ENCODE measurements at regions not wholly inside any gene's neighbourhood (a gene's known extent, or its start where the extent isn't known, plus 50 kb on each side); places are given as distances from the start of the nearest gene placed in this dataset.
"Not testable (repeated sequence)": the region's sequence is repeated elsewhere in the genome, so short reads cannot be mapped to it uniquely, and the experiment has no call there.

DNA sequence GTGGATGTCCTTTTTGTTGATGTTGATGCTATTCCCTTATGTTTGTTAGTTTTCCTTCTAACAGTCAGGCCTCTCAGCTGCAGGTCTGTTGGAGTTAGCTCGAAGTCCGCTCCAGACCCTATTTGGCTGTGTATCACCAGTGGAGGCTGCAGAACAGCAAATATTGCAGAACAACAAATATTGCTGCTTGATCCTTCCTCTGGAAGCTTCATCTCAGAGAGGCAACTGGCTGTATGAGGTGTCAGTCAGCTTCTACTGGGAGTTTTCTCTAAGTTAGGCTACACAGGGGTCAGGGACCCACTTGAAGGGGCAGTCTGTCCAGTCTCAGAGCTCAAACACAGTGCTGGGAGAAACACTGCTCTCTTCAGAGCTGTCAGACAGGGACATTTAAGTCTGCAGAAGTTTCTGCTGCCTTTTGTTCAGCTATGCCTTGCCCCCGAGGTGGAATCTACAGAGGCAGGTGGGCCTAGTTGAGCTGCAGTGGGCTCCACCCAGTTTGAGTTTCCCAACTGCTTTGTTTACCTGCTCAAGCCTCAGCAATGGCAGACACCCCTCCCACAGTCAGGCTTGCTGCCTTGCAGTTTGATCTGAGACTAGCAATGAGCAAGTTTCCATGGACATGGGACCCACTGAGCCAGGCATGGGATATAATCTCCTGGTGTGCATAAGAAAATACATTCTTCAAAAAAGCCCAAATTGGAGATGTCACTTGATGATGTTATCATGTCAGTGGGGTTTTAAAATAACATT, 99.5 kb downstream of the KDM5D start:
- DNase-seq, result no peak

DNA sequence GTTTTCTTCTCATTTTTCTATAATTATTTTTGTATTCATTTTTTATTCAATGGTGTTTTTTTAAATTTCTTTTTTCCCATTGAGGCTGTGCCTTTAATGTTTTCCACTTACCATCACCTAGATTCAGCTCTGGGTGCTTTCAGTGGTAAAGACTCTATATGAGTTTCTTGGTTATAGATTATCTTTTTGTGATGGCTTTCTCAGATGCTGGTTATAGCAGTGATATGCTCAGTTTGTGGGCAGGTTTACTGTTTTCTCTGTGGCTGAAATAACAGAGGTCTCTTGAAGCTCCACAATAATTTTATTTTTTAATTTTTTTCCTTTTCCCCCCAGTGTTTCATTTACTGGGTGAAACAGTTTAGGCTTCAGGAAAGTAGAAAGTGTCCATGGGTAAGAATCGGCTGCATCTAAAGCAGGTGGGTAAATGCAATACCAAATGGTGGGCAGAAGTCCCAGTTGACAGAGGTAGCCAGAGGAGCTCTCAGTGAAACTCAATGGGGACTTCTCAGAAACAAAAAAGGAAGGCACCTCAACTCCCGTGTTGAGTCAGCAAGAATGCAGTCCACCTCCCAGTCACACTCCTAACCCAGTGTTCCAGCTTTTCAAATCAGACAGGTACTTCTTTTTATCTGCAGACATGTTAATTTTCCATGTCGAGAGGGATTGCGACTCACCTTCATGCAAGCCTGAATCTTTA, 106.7 kb downstream of the KDM5D start:
- DNase-seq, result no peak

- DNase-seq, result no peak
Measured at GRCh38 chrY:19628926-19629325, 115.6 kb downstream of the KDM5D start.

DNA sequence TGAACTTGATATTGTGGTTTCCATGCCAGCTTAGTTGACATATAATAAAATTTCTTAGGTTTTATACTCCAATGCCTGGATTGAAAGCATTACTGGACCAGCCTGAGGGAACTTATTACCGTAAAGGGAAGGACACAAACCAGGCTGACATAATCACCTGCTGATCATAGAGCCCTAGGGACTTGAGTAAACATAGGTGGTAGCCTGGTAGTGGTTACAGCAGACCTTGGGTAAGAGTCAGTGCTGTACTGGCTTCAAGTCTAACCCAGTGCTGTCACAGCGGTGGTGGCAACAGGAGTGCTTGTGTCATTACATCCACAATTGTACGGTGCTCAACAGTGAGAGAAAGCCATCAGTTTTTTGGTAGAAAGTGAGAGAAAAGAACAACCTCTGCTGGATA, 122.1 kb downstream of the KDM5D start:
- DNase-seq, result no peak

- no peak for DNase-seq
Measured at GRCh38 chrY:19621756-19622155, 122.8 kb downstream of the KDM5D start.

GRCh38 chrY:19601113-19601512, 143.4 kb downstream of the KDM5D start:
- DNase-seq, result no peak

- DNase-seq, result peak in 1 of 2 donors; percentile 2
Measured at GRCh38 chrY:19600711-19601110, 143.8 kb downstream of the KDM5D start.

- no peak for DNase-seq
Measured at GRCh38 chrY:19590235-19590634, 154.3 kb downstream of the KDM5D start.

GRCh38 chrY:19589664-19590063, 154.9 kb downstream of the KDM5D start:
- DNase-seq, result no peak

DNA sequence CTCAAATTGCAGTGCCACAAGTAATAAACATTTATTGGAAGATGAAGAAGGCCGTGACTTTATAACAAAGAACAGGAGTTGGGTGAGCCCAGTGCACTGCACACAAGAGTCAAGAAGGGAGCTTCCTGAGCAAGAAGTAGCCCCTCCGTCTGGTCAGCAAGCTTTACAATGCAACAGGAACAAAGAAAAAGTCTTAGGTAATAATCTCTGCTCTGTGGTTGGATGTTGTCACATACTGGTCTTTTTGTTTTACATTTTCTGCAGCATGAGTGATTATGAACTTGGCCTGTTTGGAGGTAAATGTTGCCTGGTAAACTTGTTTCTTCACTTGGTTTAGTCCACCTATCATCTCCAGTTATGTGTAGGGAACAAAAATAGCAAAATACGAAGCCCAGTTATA, 157.2 kb downstream of the KDM5D start:
- peak; percentile 28 to 38 for DNase-seq

DNA sequence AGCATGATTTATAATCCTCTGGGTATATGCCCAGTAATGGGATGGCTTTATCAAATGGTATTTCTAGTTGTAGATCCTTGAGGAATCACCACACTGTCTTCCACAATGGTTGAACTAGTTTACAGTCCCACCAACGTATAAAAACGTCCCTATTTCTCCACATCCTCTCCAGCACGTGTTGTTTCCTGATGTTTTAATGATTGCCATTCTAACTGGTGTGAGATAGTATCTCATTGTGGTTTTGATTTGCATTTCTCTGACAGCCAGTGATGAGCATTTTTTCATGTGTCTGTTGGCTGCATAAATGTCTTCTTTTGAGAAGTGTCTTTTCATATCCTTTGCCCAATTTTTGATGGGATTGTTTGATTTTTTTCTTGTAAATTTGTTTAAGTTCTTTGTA, 163.5 kb downstream of the KDM5D start:
- not testable (repeated sequence) for DNase-seq

DNA sequence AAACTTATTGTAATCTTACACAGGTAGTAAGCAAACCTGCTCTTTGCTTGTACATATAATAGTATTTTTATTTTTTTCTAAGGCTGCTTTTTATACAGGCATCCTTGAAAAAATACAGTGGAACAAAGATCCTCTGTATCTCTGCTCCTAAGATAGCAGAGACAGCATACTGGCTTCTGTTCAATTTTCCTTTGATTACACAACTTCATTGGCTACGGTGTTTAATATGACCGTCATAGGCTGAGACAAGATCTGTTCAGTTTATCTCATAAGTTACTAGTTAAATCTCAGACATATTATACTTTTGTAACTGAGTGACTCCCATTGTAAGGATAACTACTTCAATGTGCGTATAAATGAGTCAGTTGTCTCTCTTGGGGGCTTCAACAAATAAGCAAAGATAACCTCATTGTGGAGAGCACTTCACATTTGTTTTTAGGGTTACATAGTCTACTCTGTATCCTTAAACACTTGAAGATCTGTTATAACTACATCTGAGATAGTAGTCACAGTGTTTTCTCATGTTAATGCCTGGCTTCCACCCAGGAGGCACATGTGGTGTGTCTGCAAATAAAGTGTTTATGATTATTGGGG, 166.1 kb downstream of the KDM5D start:
- DNase-seq, result no peak

DNA sequence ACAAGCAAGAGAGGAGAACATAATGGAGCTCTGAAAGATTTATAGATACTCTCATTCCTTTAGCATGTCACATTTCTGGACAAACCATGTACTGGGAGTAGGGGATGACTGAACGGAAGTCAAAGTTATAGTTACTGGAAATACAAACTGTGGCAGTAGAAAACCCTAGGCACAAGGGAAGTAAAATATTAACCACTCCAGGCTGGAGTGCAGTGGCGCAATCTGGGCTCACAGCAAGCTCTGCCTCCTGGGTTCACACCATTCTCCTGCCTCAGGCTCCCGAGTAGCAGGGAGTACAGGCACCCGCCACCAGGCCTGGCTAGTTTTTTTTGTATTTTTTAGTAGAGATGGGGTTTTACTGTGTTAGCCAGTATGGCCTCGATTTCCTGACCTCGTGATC, 167.3 kb downstream of the KDM5D start:
- DNase-seq, result no peak

DNA sequence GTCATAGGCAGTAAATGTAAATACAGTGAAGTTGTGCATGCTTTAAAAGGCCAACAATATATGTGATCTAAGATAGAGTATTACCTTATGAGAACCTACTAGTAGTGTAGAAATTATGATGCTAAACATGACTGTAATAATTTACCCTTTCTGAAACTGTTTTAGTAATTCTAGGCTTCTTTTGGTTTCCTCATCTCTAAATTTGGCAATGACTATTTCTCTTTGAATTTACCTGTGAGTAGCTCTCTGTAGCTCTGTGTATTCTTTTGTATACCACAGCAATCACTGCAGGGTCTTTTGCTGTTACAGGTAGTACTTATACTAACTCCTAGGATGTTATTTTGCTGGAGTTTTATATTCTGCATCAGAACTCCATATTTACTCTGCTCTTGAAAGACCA, 169.6 kb downstream of the KDM5D start:
- no peak for DNase-seq

GRCh38 chrY:19573646-19574045, 170.9 kb downstream of the KDM5D start:
- no peak for DNase-seq

GRCh38 chrY:19570999-19571398, 173.5 kb downstream of the KDM5D start:
- no peak for DNase-seq

DNA sequence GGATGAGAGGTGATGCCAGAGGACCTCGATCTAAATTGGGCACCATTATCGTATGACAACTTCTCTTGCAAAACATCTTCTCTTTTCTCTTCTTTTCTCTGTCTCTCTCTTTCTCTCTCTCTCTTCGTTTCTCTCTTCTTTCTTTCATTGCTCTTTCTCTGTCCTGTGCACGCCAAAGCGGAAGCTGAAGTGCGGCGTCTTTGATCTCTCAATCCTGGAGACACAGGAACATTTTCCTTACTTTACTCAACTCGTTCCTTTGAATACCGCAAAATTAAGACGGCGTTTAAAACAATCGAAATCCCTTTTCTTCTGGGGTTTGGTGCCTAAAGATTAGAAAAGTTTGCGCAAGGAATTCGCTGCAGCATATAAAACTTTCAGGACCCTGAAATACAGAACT, 176.6 kb downstream of the KDM5D start:
- peak in 1 of 2 donors; percentile 4 for DNase-seq

- peak; percentile 78 to 79 for DNase-seq
Measured at GRCh38 chrY:19567051-19567921, 177.2 kb downstream of the KDM5D start.

DNA sequence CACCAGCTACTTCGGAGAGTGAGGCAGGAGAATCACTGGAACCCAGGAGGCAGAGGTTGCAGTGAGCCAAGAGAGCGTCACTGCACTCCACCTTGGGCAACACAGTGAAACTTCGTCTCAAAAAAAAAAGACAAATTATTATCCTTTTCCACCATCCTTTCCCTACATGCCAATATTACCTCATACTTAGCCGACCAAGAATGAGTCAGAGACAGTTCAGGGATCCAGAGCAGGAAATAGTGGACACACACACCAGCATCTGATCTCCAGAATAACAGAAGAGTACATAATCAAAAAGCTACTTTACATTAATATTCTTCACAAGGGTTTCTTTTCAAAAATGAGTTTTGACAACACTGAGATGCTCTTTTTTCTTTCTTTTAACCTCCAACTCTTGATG, 185.4 kb downstream of the KDM5D start:
- DNase-seq, result no peak

DNA sequence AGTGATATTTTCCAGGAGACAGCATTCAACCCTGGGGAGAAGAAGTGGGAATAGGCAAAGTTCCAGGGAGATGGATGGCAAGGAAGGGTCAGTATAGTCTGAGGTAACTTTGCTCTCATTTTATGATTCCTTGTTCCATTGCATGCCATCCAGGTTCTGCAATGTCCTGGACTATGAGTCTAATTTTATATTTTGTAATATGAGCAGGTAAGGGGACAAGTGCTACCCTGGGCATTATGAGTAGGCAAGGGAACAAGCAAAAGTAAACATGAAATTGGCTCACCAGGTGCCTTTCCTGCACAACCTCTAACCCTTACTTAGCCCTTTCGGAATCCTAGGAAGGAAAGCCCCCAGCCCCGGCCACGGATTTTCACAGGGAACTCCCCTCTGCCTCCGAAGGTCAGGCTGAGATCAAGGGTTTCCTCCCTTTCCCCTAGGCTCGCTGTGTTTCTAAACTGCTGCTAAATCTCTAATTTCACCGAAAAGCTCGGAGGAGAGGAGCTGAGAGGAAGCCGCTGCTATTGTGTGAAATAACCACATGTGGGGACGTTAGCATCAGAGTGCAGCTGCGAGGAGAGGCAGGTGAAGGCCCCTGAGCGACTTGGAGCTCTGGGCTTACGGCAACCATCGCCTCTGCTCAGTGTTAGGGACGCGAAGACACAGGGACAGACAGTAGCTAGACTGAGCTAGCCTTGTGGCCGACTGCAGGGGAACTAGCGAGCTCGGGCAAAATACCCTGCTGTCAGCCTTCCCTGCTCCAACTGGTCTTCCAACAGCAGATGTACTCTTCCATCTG, 194.7 kb downstream of the KDM5D start:
- DNase-seq, result no peak

DNA sequence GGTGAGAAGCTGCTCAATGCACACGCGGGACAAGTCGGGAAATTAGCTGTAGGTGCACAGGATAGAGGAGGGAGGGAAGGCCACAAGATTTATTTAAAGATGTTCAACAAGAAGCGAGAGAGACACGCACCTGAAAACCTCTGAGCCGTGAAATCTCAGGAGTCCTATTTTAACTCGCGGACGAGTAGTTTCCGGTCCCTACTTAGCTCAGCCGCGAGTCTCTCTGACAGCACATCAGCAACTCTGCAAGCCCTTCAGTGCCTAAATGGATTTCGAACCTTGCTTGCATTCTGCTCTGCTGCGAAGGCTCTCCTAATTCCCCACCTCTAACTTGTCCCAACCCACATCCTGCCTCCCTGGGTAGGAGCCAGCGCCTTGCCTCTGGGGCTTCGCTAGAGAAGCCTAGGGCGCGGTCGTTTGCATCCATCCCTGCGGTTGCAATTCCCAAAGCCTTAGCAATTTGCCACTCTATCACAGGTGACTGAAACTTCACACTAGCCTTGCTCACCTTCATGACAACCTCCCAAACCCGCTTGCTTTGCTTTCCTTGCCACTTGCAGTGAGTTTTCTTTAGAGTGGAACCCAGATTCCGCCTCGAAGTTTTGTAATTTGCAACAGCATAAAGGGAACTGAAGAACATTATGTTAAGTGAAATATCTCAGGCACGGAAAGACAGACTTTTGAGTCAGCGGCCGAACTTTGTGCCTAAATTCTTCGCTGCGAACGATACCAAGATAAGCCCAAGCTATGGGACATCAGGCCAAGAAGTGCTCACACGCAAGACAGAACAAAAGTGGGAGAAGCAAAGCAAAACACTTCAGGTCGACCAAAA, 202.8 kb downstream of the KDM5D start:
- no peak for DNase-seq

All from inflammatory macrophage (primary cell).